ENCODE measurements at regions not wholly inside any gene's neighbourhood (a gene's known extent, or its start where the extent isn't known, plus 50 kb on each side); places are given as distances from the start of the nearest gene placed in this dataset.

DNA sequence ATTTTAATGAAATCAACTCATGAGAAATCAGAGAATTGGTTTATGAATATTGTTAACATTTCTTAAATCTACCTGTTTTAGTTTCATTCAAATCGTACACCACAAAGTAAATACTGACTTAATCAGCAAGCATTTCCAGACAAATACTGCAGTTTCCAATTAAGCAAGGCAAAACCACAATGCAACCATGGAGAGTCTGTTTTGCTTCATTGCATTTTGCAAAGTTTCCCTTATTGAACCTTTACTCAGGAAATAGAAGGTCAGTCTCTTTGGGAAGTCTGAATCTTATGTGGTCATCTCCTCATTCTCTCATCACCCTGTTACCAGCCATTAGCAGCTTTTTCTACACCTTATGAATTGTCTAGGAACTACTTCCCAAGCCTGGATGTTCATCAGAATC, 400.5 kb downstream of the IPMK start:
- TF ChIP-seq CTCF (conservative IDR thresholded peaks at IDR 0.05; ENCODE audit: low read length): no peak
- no peak overlapping the region for H3K4me3 ChIP-seq (ENCODE audit: low read length)
- no peak for DNase-seq (ENCODE audit: low read depth)

GRCh38 chr10:57864765-57865680, 402.7 kb downstream of the IPMK start:
- DNase-seq (ENCODE audit: low read depth): no peak
- TF ChIP-seq CTCF (conservative IDR thresholded peaks at IDR 0.05; ENCODE audit: low read length): no peak
- H3K4me3 ChIP-seq (ENCODE audit: low read length): no peak overlapping the region

DNA sequence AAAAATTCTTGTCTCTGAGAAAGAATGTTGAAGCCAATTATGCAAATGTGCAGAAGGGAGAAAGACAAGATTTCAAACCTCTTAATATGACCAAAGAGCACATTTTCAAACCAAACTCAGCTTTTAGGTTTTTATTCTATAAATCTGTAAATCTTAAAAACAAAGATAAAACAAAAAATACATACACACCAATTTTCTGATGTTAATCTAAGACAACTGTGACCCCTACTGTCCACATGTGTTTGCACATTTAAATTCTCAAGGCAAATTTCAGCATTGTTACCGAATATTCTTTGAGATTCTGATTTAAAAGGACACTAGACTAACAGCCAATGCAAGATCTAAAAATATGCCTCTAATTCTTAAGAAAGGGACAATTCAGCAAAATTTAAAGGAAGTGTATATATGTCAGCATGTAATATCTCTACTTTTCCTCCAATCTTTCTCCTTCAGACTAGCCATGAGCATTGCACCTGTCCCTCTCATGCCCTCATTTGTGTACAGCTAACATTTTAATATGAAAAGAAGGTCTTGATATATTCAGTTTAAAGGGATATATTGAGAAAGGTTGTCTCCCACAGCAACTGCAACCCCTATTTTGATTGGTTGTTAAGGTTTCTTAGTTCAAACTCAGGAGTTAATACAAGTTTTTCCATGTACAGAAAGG, 417.9 kb downstream of the IPMK start:
- peak; percentile 33 for TF ChIP-seq CTCF (conservative IDR thresholded peaks at IDR 0.05; ENCODE audit: low read length)
- peak; percentile 9 for DNase-seq (ENCODE audit: low read depth)
- H3K4me3 ChIP-seq (ENCODE audit: low read length): no peak overlapping the region

- DNase-seq (ENCODE audit: low read depth): no peak
- TF ChIP-seq CTCF (conservative IDR thresholded peaks at IDR 0.05; ENCODE audit: low read length): no peak
Observed at GRCh38 chr10:57846307-57847065, 421.2 kb downstream of the IPMK start.

GRCh38 chr10:57844387-57844998, 423.2 kb downstream of the IPMK start:
- no peak overlapping the region for H3K4me3 ChIP-seq (ENCODE audit: low read length)
- no peak for TF ChIP-seq CTCF (conservative IDR thresholded peaks at IDR 0.05; ENCODE audit: low read length)
- no peak for DNase-seq (ENCODE audit: low read depth)

More at GRCh38 chr10:57846307-57847065, 421.2 kb downstream of the IPMK start:
- no peak overlapping the region for H3K4me3 ChIP-seq (ENCODE audit: low read length)

- no peak for DNase-seq (ENCODE audit: low read depth)
- H3K4me3 ChIP-seq (ENCODE audit: low read length): no peak overlapping the region
- no peak for TF ChIP-seq CTCF (conservative IDR thresholded peaks at IDR 0.05; ENCODE audit: low read length)
Observed at GRCh38 chr10:57830877-57831560, 436.7 kb downstream of the IPMK start.

Measured in AG10803 (cell line).